ENCODE measurements at regions not wholly inside any gene's neighbourhood (a gene's known extent, or its start where the extent isn't known, plus 50 kb on each side); places are given as distances from the start of the nearest gene placed in this dataset.

GRCh38 chr18:35861367-35862118 lies 110.9 kb upstream of the RMP24 start:
- H3K27me3 Mint-ChIP-seq (ENCODE audit: low read depth), result no peaks in the 10 kb centered on the region
- TF ChIP-seq, protein P1, sequence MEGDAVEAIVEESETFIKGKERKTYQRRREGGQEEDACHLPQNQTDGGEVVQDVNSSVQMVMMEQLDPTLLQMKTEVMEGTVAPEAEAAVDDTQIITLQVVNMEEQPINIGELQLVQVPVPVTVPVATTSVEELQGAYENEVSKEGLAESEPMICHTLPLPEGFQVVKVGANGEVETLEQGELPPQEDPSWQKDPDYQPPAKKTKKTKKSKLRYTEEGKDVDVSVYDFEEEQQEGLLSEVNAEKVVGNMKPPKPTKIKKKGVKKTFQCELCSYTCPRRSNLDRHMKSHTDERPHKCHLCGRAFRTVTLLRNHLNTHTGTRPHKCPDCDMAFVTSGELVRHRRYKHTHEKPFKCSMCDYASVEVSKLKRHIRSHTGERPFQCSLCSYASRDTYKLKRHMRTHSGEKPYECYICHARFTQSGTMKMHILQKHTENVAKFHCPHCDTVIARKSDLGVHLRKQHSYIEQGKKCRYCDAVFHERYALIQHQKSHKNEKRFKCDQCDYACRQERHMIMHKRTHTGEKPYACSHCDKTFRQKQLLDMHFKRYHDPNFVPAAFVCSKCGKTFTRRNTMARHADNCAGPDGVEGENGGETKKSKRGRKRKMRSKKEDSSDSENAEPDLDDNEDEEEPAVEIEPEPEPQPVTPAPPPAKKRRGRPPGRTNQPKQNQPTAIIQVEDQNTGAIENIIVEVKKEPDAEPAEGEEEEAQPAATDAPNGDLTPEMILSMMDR (conservative IDR thresholded peaks at IDR 0.05), result no peak
- H3K36me3 Mint-ChIP-seq (ENCODE audit: low read depth), result no peaks in the 10 kb centered on the region
- peaks cover 5% of the 10 kb centered on the region for H3K4me1 Mint-ChIP-seq
- no peak for DNase-seq (ENCODE audit: low read depth, low spot score)
- peaks cover 6% of the 10 kb centered on the region for H3K9me3 Mint-ChIP-seq
- H3K4me3 Mint-ChIP-seq, result no peak overlapping the region
- H3K27ac Mint-ChIP-seq (ENCODE audit: unreplicated experiment), result no peak overlapping the region

DNA sequence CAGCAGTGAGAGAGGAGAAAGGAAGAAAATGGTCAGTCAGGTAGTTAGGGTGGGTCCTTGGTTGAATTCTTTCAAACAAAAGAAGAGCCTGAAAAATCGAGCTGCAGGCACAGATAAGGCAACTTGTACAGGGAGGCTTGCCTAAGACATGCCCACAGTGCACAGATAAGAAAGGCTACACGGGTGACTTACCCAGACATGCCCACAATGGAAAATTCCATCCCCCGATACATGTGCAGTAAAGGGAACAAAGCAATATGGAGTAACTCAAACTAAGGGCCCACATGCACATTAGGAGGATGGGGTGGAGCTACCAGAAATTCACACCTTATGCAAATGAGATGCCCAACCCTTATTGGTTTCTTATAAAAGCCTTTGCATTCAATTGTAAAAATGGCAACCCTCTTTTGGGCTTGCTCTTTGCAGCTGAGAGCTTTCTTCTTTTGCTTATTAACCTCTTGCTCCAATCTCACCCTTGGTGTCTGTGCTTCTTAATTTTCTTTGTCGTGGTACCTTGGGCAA lies 110.3 kb upstream of the RMP24 start:
- Mint-ChIP-seq H3K4me1 (peaks cover 5% of the 10 kb centered on the region), H3K4me3 (no peak overlapping the region), H3K27me3 (ENCODE audit: low read depth) (no peaks in the 10 kb centered on the region), H3K27ac (ENCODE audit: unreplicated experiment) (no peak overlapping the region), H3K36me3 (ENCODE audit: low read depth) (no peaks in the 10 kb centered on the region), H3K9me3 (peaks cover 6% of the 10 kb centered on the region)
- TF ChIP-seq, protein P1 (conservative IDR thresholded peaks at IDR 0.05), result no peak
- DNase-seq (ENCODE audit: low read depth, low spot score), result no peak

DNA sequence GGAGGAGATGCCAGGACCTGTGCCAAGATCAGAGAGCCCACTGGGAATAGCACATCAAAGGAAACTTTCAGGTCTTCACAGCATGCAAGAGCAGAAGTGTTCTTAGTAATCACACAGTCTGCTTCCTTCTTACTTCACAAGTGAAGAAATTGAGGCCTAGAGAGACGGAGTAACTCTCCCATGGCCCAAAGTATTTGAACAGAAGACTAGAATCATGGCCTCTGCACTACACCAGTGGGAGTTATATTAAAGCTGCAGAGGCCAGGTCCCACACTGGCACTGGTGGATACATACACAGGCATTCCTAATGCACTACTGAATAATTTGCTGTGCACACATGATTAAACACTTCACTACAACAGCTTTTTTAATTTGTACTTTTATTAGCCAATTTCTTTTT lies 107.6 kb upstream of the RMP24 start:
- DNase-seq (ENCODE audit: low read depth, low spot score), result no peak
- TF ChIP-seq, protein P1 (conservative IDR thresholded peaks at IDR 0.05), result no peak
- peaks cover 2% of the 10 kb centered on the region for H3K27me3 Mint-ChIP-seq (ENCODE audit: low read depth)
- H3K4me3 Mint-ChIP-seq, result no peak overlapping the region
- H3K27ac Mint-ChIP-seq (ENCODE audit: unreplicated experiment), result no peak overlapping the region
- no peaks in the 10 kb centered on the region for H3K9me3 Mint-ChIP-seq
- H3K4me1 Mint-ChIP-seq, result peaks cover 5% of the 10 kb centered on the region
- no peaks in the 10 kb centered on the region for H3K36me3 Mint-ChIP-seq (ENCODE audit: low read depth)

GRCh38 chr18:35868915-35869314 lies 103.6 kb upstream of the RMP24 start:
- H3K36me3 Mint-ChIP-seq (ENCODE audit: low read depth), result no peaks in the 10 kb centered on the region
- H3K27me3 Mint-ChIP-seq (ENCODE audit: low read depth), result peaks cover 13% of the 10 kb centered on the region
- no peak overlapping the region for H3K4me3 Mint-ChIP-seq
- TF ChIP-seq, protein P1 (conservative IDR thresholded peaks at IDR 0.05), result no peak
- H3K27ac Mint-ChIP-seq (ENCODE audit: unreplicated experiment), result no peak overlapping the region
- H3K9me3 Mint-ChIP-seq, result no peaks in the 10 kb centered on the region
- H3K4me1 Mint-ChIP-seq, result no peaks in the 10 kb centered on the region
- DNase-seq (ENCODE audit: low read depth, low spot score), result no peak

DNA sequence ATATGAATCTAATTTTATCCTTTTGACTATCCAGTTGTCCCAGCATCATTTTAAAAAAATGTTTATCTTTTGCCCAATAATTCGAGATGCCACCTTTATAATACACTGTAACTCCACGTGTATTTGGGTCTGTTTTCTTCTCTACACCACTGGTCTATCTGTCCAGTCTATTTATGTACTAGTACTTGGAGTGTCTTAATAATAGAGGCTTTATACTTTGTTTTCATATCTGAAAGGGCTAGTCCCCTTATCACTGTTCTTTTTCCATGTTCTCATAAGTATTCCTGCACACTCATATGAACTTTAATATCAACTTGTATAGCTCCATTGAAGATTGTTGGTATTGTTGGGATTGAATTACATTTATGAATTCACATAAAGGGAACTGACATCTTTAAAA lies 101.1 kb upstream of the RMP24 start:
- H3K4me3 Mint-ChIP-seq, result no peak overlapping the region

More for the DNA sequence above, 101.1 kb upstream of the RMP24 start:
- peaks cover 13% of the 10 kb centered on the region for H3K27me3 Mint-ChIP-seq (ENCODE audit: low read depth)
- H3K9me3 Mint-ChIP-seq, result no peaks in the 10 kb centered on the region
- TF ChIP-seq, protein P1 (conservative IDR thresholded peaks at IDR 0.05), result no peak
- no peak overlapping the region for H3K27ac Mint-ChIP-seq (ENCODE audit: unreplicated experiment)
- no peaks in the 10 kb centered on the region for H3K36me3 Mint-ChIP-seq (ENCODE audit: low read depth)
- DNase-seq (ENCODE audit: low read depth, low spot score), result no peak
- no peaks in the 10 kb centered on the region for H3K4me1 Mint-ChIP-seq
